Lower leg skin (tissue), 4 donors: ENCODE measurements at regions not wholly inside any gene's neighbourhood (a gene's known extent, or its start where the extent isn't known, plus 50 kb on each side); places are given as distances from the start of the nearest gene placed in this dataset.

Experiments used
- DNase-seq, 2 donors: peaks; one replicate each; pipeline ENCODE4 v3.0.0-alpha.2; 2019; ENCODE audit warnings: low spot score in 2 of 2
- H3K4me3 ChIP-seq: fragments of 200-600 bp; sonication (generic); 2 replicates; pipeline ENCODE4 v1.5.1; 2017; ENCODE audit warnings: mild to moderate bottlenecking, low read depth; ENCODE audit not compliant: poor library complexity, severe bottlenecking
- CTCF ChIP-seq, 3 donors: fragments of 450-650 bp; IDR thresholded peaks; one replicate each; pipeline ENCODE4 v1.5.1; 2016; ENCODE audit warnings: antibody characterized with exemption in 3 of 3, mild to moderate bottlenecking in 3 of 3, moderate library complexity in 2 of 3
- POLR2A ChIP-seq, 2 donors: fragments of 450-650 bp; IDR thresholded peaks; one replicate each; pipeline ENCODE4 v1.6.1; 2016 to 2017; ENCODE audit warnings: antibody characterized with exemption in 2 of 2, mild to moderate bottlenecking in 1 of 2, moderate library complexity in 1 of 2
- WGBS, 2 donors: methylation state at CpG; one replicate each; pipeline ENCODE4 v1.1.5; 2018; 5-methylcytosine and 5-hydroxymethylcytosine counted together
- intact Hi-C: fragments of 100-400 bp; cut with DNase I; formaldehyde crosslinking; loops from one replicate; pipeline ENCODE4 v1.15.0; 2023; ENCODE audit warnings: low total_unique reads

GRCh38 chr3:24598695-24599470 is 104.2 kb upstream of the THRB start:
- 53 to 54% methylated on average over 7 of the region's 7 CpGs for WGBS, 2 donors
- H3K4me3 ChIP-seq = no peak overlapping the region
- intact Hi-C loops = no loop called here
- TF ChIP-seq POLR2A (IDR thresholded peaks at IDR 0.05) (no peak), CTCF (IDR thresholded peaks at IDR 0.05) (no peak)
- no peak for DNase-seq

GRCh38 chr3:24601066-24601939 is 106.7 kb upstream of the THRB start:
- TF ChIP-seq CTCF (IDR thresholded peaks at IDR 0.05) = no peak
- no peak for TF ChIP-seq POLR2A (IDR thresholded peaks at IDR 0.05)
- intact Hi-C loops = no loop called here
- 69 to 71% methylated on average over 13 of the region's 13 CpGs for WGBS, 2 donors
- peak in 1 of 2 donors; percentile 71 for DNase-seq
- H3K4me3 ChIP-seq = no peak overlapping the region

GRCh38 chr3:24604215-24604614 is 109.6 kb upstream of the THRB start:
- WGBS, 2 donors = 96 to 100% methylated on average over 1 of the region's 1 CpG
- TF ChIP-seq POLR2A (IDR thresholded peaks at IDR 0.05) (no peak), CTCF (IDR thresholded peaks at IDR 0.05) (no peak)
- DNase-seq = no peak
- no peak overlapping the region for H3K4me3 ChIP-seq
- intact Hi-C loops = no loop called here

GRCh38 chr3:24605511-24606028 is 110.9 kb upstream of the THRB start:
- 87 to 90% methylated on average over 4 of the region's 4 CpGs for WGBS, 2 donors
- intact Hi-C loops = no loop called here
- TF ChIP-seq CTCF (IDR thresholded peaks at IDR 0.05) = no peak
- TF ChIP-seq POLR2A (IDR thresholded peaks at IDR 0.05) = no peak
- no peak overlapping the region for H3K4me3 ChIP-seq
- DNase-seq = no peak

- intact Hi-C loops = no loop called here
- no peak overlapping the region for H3K4me3 ChIP-seq
- no peak for TF ChIP-seq POLR2A (IDR thresholded peaks at IDR 0.05)
- no peak for TF ChIP-seq CTCF (IDR thresholded peaks at IDR 0.05)
- DNase-seq = no peak
These were observed 112.6 kb upstream of the THRB start for GRCh38 chr3:24607281-24607680.
